HTR-8/SVneo (cell line): ENCODE measurements at regions not wholly inside any gene's neighbourhood (a gene's known extent, or its start where the extent isn't known, plus 50 kb on each side); places are given as distances from the start of the nearest gene placed in this dataset.
"Not testable (repeated sequence)": the region's sequence is repeated elsewhere in the genome, so short reads cannot be mapped to it uniquely, and the experiment has no call there.

Source experiments
- DNase-seq: peaks from one replicate; pipeline ENCODE4 v3.0.0; 2011; ENCODE audit warnings: low spot score, mixed read lengths; ENCODE audit not compliant: insufficient read length
- FAIRE-seq: peaks from 2 replicates; lab custom pipeline; 2011; peaks lifted over from hg19 to GRCh38; lab: Jason Lieb, UNC

- no peak for DNase-seq
Observed at GRCh38 chr5:50898966-50899365, 232.5 kb downstream of the PARP8 start.

GRCh38 chr5:50900952-50901510 lies 234.6 kb downstream of the PARP8 start:
- no peak for DNase-seq
- peak; percentile 71 for FAIRE-seq

More at GRCh38 chr5:50898966-50899365, 232.5 kb downstream of the PARP8 start:
- FAIRE-seq, result no peak

- peak; percentile 33 for FAIRE-seq
- no peak for DNase-seq
Observed at GRCh38 chr5:50903651-50904050, 237.2 kb downstream of the PARP8 start.

- peak; percentile 80 for FAIRE-seq
- DNase-seq, result no peak
Observed at GRCh38 chr5:50905996-50906570, 239.6 kb downstream of the PARP8 start.

GRCh38 chr5:50920160-50920559 lies 253.7 kb downstream of the PARP8 start:
- not testable (repeated sequence) for FAIRE-seq, DNase-seq

GRCh38 chr5:50921366-50922133 lies 255.1 kb downstream of the PARP8 start:
- FAIRE-seq, result peak; percentile 36
- DNase-seq, result no peak

- peak; percentile 92 for FAIRE-seq
- DNase-seq, result not testable (repeated sequence)
Observed at GRCh38 chr5:50922134-50922941, 255.9 kb downstream of the PARP8 start.

GRCh38 chr5:50922942-50923767 lies 256.7 kb downstream of the PARP8 start:
- FAIRE-seq (peak; percentile 58), DNase-seq (no peak)

GRCh38 chr5:50923768-50924494 lies 257.5 kb downstream of the PARP8 start:
- FAIRE-seq (peak; percentile 9), DNase-seq (no peak)

- DNase-seq, result no peak
- peak; percentile 57 for FAIRE-seq
Observed at GRCh38 chr5:50927953-50928352, 261.5 kb downstream of the PARP8 start.

- DNase-seq, result no peak
- peak; percentile 80 for FAIRE-seq
Observed at GRCh38 chr5:50929174-50929573, 262.7 kb downstream of the PARP8 start.

GRCh38 chr5:50934343-50934742 lies 267.9 kb downstream of the PARP8 start:
- DNase-seq (no peak), FAIRE-seq (peak; percentile 74)

GRCh38 chr5:50945139-50945538 lies 278.7 kb downstream of the PARP8 start:
- FAIRE-seq (peak; percentile 42), DNase-seq (no peak)

GRCh38 chr5:50947906-50948683 lies 281.7 kb downstream of the PARP8 start:
- FAIRE-seq (peak; percentile 90), DNase-seq (no peak)

- FAIRE-seq (no peak), DNase-seq (no peak)
Observed at GRCh38 chr5:50953290-50953689, 286.9 kb downstream of the PARP8 start.

- FAIRE-seq, result no peak
- no peak for DNase-seq
Observed at GRCh38 chr5:50958852-50959457, 292.5 kb downstream of the PARP8 start.

GRCh38 chr5:50962934-50963872 lies 296.8 kb downstream of the PARP8 start:
- DNase-seq (peak; percentile 78), FAIRE-seq (no peak)
